WTC11 (cell line): ENCODE measurements at regions not wholly inside any gene's neighbourhood (a gene's known extent, or its start where the extent isn't known, plus 50 kb on each side); places are given as distances from the start of the nearest gene placed in this dataset.

Experiments used
- ATAC-seq: fragments of 200-7000 bp; cut with Tn5 transposase; 2 replicates; pipeline ENCODE4 v1.10.0; 2021; ENCODE audit warnings: mild to moderate bottlenecking, moderate library complexity
- CTCF ChIA-PET: fragments of 300-600 bp; sonication (Branson Sonifier 250); formaldehyde crosslinking; loops from one replicate; lab custom pipeline; 2021; ENCODE audit warnings: antibody characterized with exemption; lab: Charles Lee
- POLR2A ChIA-PET: fragments of 350-600 bp; sonication (Branson Sonifier 250); formaldehyde crosslinking; loops from one replicate; lab custom pipeline; 2021; ENCODE audit warnings: antibody characterized with exemption; lab: Charles Lee
- DNase-seq: peaks from one replicate; pipeline ENCODE4 v3.0.0; 2021; ENCODE audit warnings: low spot score
- H3K27ac Mint-ChIP-seq: 2 replicates; pipeline ENCODE4 v1.8.0; 2021; ENCODE audit warnings: mixed read lengths
- H3K27me3 Mint-ChIP-seq: 2 replicates; pipeline ENCODE4 v1.8.0; 2021; ENCODE audit warnings: low read depth, mild to moderate bottlenecking, moderate library complexity, mixed read lengths
- H3K36me3 Mint-ChIP-seq: 2 replicates; pipeline ENCODE4 v1.8.0; 2021; ENCODE audit warnings: mixed read lengths
- H3K4me1 Mint-ChIP-seq: 2 replicates; pipeline ENCODE4 v1.8.0; 2022; ENCODE audit warnings: mixed read lengths
- H3K4me3 Mint-ChIP-seq: 2 replicates; pipeline ENCODE4 v1.8.0; 2021; ENCODE audit warnings: mild to moderate bottlenecking, moderate library complexity, mixed read lengths
- H3K9me3 Mint-ChIP-seq: 2 replicates; pipeline ENCODE4 v1.8.0; 2021; ENCODE audit warnings: mixed read lengths
- ATF6 ChIP-seq: sonication (generic); formaldehyde crosslinking; IDR thresholded peaks from 2 replicates; pipeline ENCODE4 v1.8.1; 2023; ENCODE audit warnings: mild to moderate bottlenecking, missing genetic modification reagents
- CREB1 ChIP-seq: sonication (generic); formaldehyde crosslinking; IDR thresholded peaks from 2 replicates; pipeline ENCODE4 v1.8.0; 2023; ENCODE audit warnings: mild to moderate bottlenecking, missing genetic modification reagents
- FOXJ3 ChIP-seq: sonication (generic); formaldehyde crosslinking; IDR thresholded peaks from 2 replicates; pipeline ENCODE4 v1.9.0; 2021; ENCODE audit warnings: missing genetic modification reagents, mild to moderate bottlenecking, borderline replicate concordance
- GABPB1 ChIP-seq: sonication (generic); formaldehyde crosslinking; IDR thresholded peaks from 2 replicates; pipeline ENCODE4 v1.8.1; 2023; ENCODE audit warnings: mild to moderate bottlenecking, missing genetic modification reagents
- IRF1 ChIP-seq: sonication (generic); formaldehyde crosslinking; IDR thresholded peaks from 2 replicates; pipeline ENCODE4 v1.8.0; 2023; ENCODE audit warnings: missing genetic modification reagents
- IRF2 ChIP-seq: sonication (generic); formaldehyde crosslinking; IDR thresholded peaks from 2 replicates; pipeline ENCODE4 v1.8.0; 2022; ENCODE audit warnings: low read depth, missing genetic modification reagents, borderline replicate concordance
- MLX ChIP-seq: sonication (generic); formaldehyde crosslinking; IDR thresholded peaks from 2 replicates; pipeline ENCODE4 v1.8.1; 2023; ENCODE audit warnings: mild to moderate bottlenecking, missing genetic modification reagents, moderate library complexity
- NFE2L1 ChIP-seq: sonication (generic); formaldehyde crosslinking; IDR thresholded peaks from 2 replicates; pipeline ENCODE4 v1.8.1; 2023; ENCODE audit warnings: missing genetic modification reagents
- NFYB ChIP-seq: sonication (generic); formaldehyde crosslinking; conservative IDR thresholded peaks from 2 replicates; pipeline ENCODE4 v1.8.0; 2022; ENCODE audit warnings: low read depth, missing genetic modification reagents
- NR1H2 ChIP-seq: sonication (generic); formaldehyde crosslinking; IDR thresholded peaks from 2 replicates; pipeline ENCODE4 v1.9.0; 2021; ENCODE audit warnings: mild to moderate bottlenecking, moderate library complexity, missing genetic modification reagents
- NR3C1 ChIP-seq: sonication (generic); formaldehyde crosslinking; conservative IDR thresholded peaks from 2 replicates; pipeline ENCODE4 v1.8.1; 2023; ENCODE audit warnings: low read depth, mild to moderate bottlenecking, missing genetic modification reagents
- PREB ChIP-seq: sonication (generic); formaldehyde crosslinking; IDR thresholded peaks from 2 replicates; pipeline ENCODE4 v1.8.1; 2022; ENCODE audit warnings: mild to moderate bottlenecking, missing genetic modification reagents, moderate library complexity, borderline replicate concordance
- PRRX2 ChIP-seq: fragments of 250-450 bp; sonication (Bioruptor Pico); IDR thresholded peaks from 2 replicates; pipeline ENCODE4 v1.8.0; 2021; ENCODE audit warnings: mild to moderate bottlenecking
- STAT6 ChIP-seq: sonication (generic); formaldehyde crosslinking; conservative IDR thresholded peaks from 2 replicates; pipeline ENCODE4 v1.8.1; 2023; ENCODE audit warnings: mild to moderate bottlenecking, low read depth, missing genetic modification reagents, moderate library complexity
- TEAD4 ChIP-seq: sonication (generic); formaldehyde crosslinking; IDR thresholded peaks from 2 replicates; pipeline ENCODE4 v1.8.0; 2022; ENCODE audit warnings: mild to moderate bottlenecking, missing genetic modification reagents
- USF2 ChIP-seq: sonication (generic); formaldehyde crosslinking; IDR thresholded peaks from 2 replicates; pipeline ENCODE4 v1.8.1; 2023; ENCODE audit warnings: mild to moderate bottlenecking, missing genetic modification reagents, moderate library complexity
- ZMAT4 ChIP-seq: fragments of 250-450 bp; sonication (Bioruptor Pico); IDR thresholded peaks from 2 replicates; pipeline ENCODE4 v1.9.0; 2021; ENCODE audit warnings: mild to moderate bottlenecking
- ZNF121 ChIP-seq: sonication (generic); formaldehyde crosslinking; IDR thresholded peaks from 2 replicates; pipeline ENCODE4 v1.8.0; 2023; ENCODE audit warnings: missing genetic modification reagents
- ZNF232 ChIP-seq: sonication (generic); formaldehyde crosslinking; IDR thresholded peaks from 2 replicates; pipeline ENCODE4 v1.8.0; 2022; ENCODE audit warnings: mild to moderate bottlenecking, missing genetic modification reagents
- ZNF263 ChIP-seq: sonication (generic); formaldehyde crosslinking; IDR thresholded peaks from 2 replicates; pipeline ENCODE4 v1.8.1; 2022; ENCODE audit warnings: low read depth, mild to moderate bottlenecking, moderate library complexity, missing genetic modification reagents
- ZNF281 ChIP-seq: sonication (generic); formaldehyde crosslinking; IDR thresholded peaks from 2 replicates; pipeline ENCODE4 v1.8.0; 2023; ENCODE audit warnings: mild to moderate bottlenecking, missing genetic modification reagents
- ZNF416 ChIP-seq: fragments of 250-450 bp; sonication (Bioruptor Pico); IDR thresholded peaks from 2 replicates; pipeline ENCODE4 v1.9.0; 2021; ENCODE audit warnings: mild to moderate bottlenecking, inconsistent platforms

- H3K36me3 Mint-ChIP-seq, result no peaks in the 10 kb centered on the region
- H3K4me3 Mint-ChIP-seq, result no peak overlapping the region
- CTCF ChIA-PET, result no interaction called here
- TF ChIP-seq ATF6 (CRISPR knock-in tag) (no peak), MLX (CRISPR knock-in tag) (no peak), CREB1 (CRISPR knock-in tag) (no peak), NR3C1 (no peak), GABPB1 (CRISPR knock-in tag) (no peak), ZMAT4 (CRISPR knock-in tag) (no peak), ZNF232 (no peak), NR1H2 (CRISPR knock-in tag) (no peak), PREB (CRISPR knock-in tag) (no peak), ZNF263 (no peak), ZNF416 (CRISPR knock-in tag) (no peak), ZNF281 (CRISPR knock-in tag) (no peak), FOXJ3 (CRISPR knock-in tag) (no peak), NFYB (CRISPR knock-in tag) (no peak), PRRX2 (no peak), IRF1 (CRISPR knock-in tag) (no peak), ZNF121 (no peak), NFE2L1 (CRISPR knock-in tag) (no peak)
- no peak for DNase-seq
- no peaks in the 10 kb centered on the region for H3K27me3 Mint-ChIP-seq
- peaks cover 4% of the 10 kb centered on the region for H3K4me1 Mint-ChIP-seq
- no peak for ATAC-seq
- POLR2A ChIA-PET, result no interaction called here
- no peak overlapping the region for H3K27ac Mint-ChIP-seq
- no peaks in the 10 kb centered on the region for H3K9me3 Mint-ChIP-seq
Measured at GRCh38 chr3:80395023-80395422, 627.2 kb upstream of the ROBO1 start.

GRCh38 chr3:80391573-80391972 lies 623.8 kb upstream of the ROBO1 start:
- CTCF ChIA-PET, result no interaction called here
- DNase-seq (no peak), ATAC-seq (no peak)
- Mint-ChIP-seq H3K36me3 (no peaks in the 10 kb centered on the region), H3K4me1 (peaks cover 4% of the 10 kb centered on the region), H3K27me3 (no peaks in the 10 kb centered on the region), H3K27ac (no peak overlapping the region), H3K9me3 (no peaks in the 10 kb centered on the region), H3K4me3 (no peak overlapping the region)
- POLR2A ChIA-PET, result no interaction called here
- TF ChIP-seq TEAD4 (CRISPR knock-in tag) (no peak), IRF2 (CRISPR knock-in tag) (no peak), ZNF281 (CRISPR knock-in tag) (no peak), STAT6 (CRISPR knock-in tag) (no peak), USF2 (CRISPR knock-in tag) (no peak)
